Endodermal cell (in vitro differentiated cells): ENCODE measurements at regions not wholly inside any gene's neighbourhood (a gene's known extent, or its start where the extent isn't known, plus 50 kb on each side); places are given as distances from the start of the nearest gene placed in this dataset.
A peak's percentile ranks its signal among the peaks of the same experiment; 100 is the strongest.

Experiments used
- DNase-seq: peaks from one replicate; pipeline ENCODE4 v3.0.0-alpha.2; 2017
- H3K27ac ChIP-seq: 2 replicates; pipeline ENCODE4 v1.5.1; 2013; ENCODE audit warnings: mild to moderate bottlenecking, low read depth, low read length, moderate library complexity
- H3K27me3 ChIP-seq: 2 replicates; pipeline ENCODE4 v1.6.1; 2013; ENCODE audit warnings: mild to moderate bottlenecking, low read length, moderate library complexity; ENCODE audit not compliant: insufficient read depth, control insufficient read depth, poor library complexity, severe bottlenecking
- H3K36me3 ChIP-seq: 2 replicates; pipeline ENCODE4 v1.7.0; 2013; ENCODE audit warnings: mild to moderate bottlenecking, low read length, moderate library complexity; ENCODE audit not compliant: control insufficient read depth, insufficient read depth
- H3K4me1 ChIP-seq: one replicate; pipeline ENCODE4 v1.7.0; 2013; ENCODE audit warnings: low read length; ENCODE audit not compliant: control insufficient read depth, insufficient read depth
- H3K4me3 ChIP-seq: 2 replicates; pipeline ENCODE4 v1.5.1; 2013; ENCODE audit warnings: mild to moderate bottlenecking, low read length, moderate library complexity
- H3K9ac ChIP-seq: 2 replicates; pipeline ENCODE4 v1.6.1; 2013; ENCODE audit warnings: mild to moderate bottlenecking, low read length, moderate library complexity; ENCODE audit not compliant: poor library complexity, severe bottlenecking; ENCODE audit errors: extremely low read depth
- H3K9me3 ChIP-seq: 2 replicates; pipeline ENCODE4 v1.6.1; 2013; ENCODE audit warnings: mild to moderate bottlenecking, low read length, moderate library complexity; ENCODE audit not compliant: control insufficient read depth
- H3K27ac Mint-ChIP-seq: 2 replicates; pipeline ENCODE4 v1.8.0; 2020; ENCODE audit warnings: mixed read lengths
- H3K27me3 Mint-ChIP-seq: 2 replicates; pipeline ENCODE4 v1.8.0; 2021; ENCODE audit warnings: mild to moderate bottlenecking, mixed read lengths; ENCODE audit not compliant: insufficient read depth
- H3K36me3 Mint-ChIP-seq: 2 replicates; pipeline ENCODE4 v1.8.0; 2020; ENCODE audit warnings: low read depth, mixed read lengths
- H3K4me1 Mint-ChIP-seq: 2 replicates; pipeline ENCODE4 v1.8.0; 2020; ENCODE audit warnings: mixed read lengths
- H3K4me3 Mint-ChIP-seq: 2 replicates; pipeline ENCODE4 v1.8.0; 2020; ENCODE audit warnings: mild to moderate bottlenecking, moderate library complexity, mixed read lengths
- H3K9me3 Mint-ChIP-seq: 2 replicates; pipeline ENCODE4 v1.8.0; 2020; ENCODE audit warnings: mild to moderate bottlenecking, mixed read lengths
- WGBS, 2 experiments: methylation state at CpG; one replicate each; pipeline versions ENCODE4 v1.1.5 to v1.1.7; 2013; ENCODE audit warnings: missing lambda C conversion rate in 2 of 2, mixed read lengths in 1 of 2; ENCODE audit not compliant: insufficient coverage in 1 of 2, insufficient read length in 1 of 2; 5-methylcytosine and 5-hydroxymethylcytosine counted together
- TF ChIP-seq, protein P1 (sequence below): fragments of 200-600 bp; sonication (generic); conservative IDR thresholded peaks from 2 replicates; pipeline ENCODE4 v1.5.0; 2021; ENCODE audit warnings: antibody characterized with exemption, mild to moderate bottlenecking

DNA sequence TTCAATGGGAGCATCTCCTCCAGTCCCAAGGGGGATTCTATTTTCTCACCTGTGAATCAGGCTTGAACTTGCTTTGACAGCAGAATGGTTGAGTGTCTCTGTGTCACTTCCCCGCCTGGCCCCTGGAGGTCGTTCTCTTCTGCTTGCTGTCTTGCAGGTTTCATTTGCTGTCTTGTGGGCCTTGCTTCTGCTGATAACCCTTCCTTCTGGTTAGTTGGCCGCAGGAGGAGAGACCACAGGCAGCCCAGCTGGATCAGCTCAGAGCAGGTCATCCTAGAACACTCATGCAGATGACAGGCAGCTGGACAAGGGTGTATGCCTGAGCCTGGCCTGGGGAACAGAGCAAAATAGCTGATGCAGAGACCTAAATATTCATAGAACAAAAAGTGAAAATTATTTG is 344.2 kb upstream of the ADARB2 start:
- no peak overlapping the region for H3K4me3 Mint-ChIP-seq
- no peak overlapping the region for H3K27ac Mint-ChIP-seq
- Histone ChIP-seq H3K27me3 (no peaks in the 10 kb centered on the region), H3K9ac (no peak overlapping the region), H3K4me3 (no peak overlapping the region), H3K36me3 (no peaks in the 10 kb centered on the region), H3K9me3 (no peaks in the 10 kb centered on the region), H3K4me1 (no peaks in the 10 kb centered on the region), H3K27ac (no peak overlapping the region)
- H3K9me3 Mint-ChIP-seq: no peaks in the 10 kb centered on the region
- TF ChIP-seq, protein P1, sequence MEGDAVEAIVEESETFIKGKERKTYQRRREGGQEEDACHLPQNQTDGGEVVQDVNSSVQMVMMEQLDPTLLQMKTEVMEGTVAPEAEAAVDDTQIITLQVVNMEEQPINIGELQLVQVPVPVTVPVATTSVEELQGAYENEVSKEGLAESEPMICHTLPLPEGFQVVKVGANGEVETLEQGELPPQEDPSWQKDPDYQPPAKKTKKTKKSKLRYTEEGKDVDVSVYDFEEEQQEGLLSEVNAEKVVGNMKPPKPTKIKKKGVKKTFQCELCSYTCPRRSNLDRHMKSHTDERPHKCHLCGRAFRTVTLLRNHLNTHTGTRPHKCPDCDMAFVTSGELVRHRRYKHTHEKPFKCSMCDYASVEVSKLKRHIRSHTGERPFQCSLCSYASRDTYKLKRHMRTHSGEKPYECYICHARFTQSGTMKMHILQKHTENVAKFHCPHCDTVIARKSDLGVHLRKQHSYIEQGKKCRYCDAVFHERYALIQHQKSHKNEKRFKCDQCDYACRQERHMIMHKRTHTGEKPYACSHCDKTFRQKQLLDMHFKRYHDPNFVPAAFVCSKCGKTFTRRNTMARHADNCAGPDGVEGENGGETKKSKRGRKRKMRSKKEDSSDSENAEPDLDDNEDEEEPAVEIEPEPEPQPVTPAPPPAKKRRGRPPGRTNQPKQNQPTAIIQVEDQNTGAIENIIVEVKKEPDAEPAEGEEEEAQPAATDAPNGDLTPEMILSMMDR: peak; percentile 73
- H3K4me1 Mint-ChIP-seq: peaks cover 2% of the 10 kb centered on the region
- WGBS, 2 experiments: 20 to 41% methylated on average over 1 to 3 of the region's 3 CpGs
- peak; percentile 87 for DNase-seq
- H3K36me3 Mint-ChIP-seq: no peaks in the 10 kb centered on the region
- H3K27me3 Mint-ChIP-seq: no peaks in the 10 kb centered on the region

DNA sequence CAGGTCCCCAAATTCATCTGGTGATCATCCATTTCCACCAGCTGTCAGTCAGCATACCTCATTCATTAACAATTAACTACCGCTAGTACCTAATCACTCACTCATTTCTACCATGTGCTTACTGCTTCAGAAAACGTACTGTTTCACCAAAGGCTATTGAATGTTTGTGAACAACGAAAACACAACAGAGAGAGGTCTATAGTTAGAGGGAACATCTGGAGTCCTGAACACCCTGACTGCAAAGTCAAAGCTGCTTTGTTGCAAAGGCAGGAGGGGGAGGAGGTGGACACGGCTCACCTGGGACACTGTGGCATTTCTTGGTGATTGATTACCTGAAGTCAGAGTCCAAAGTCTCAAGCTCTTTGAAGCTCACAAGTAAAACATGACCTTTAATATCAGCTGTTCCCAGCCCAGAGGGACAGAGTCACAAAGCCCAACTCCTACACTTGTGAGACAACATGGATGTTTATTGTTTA is 342.3 kb upstream of the ADARB2 start:
- DNase-seq: no peak
- H3K4me1 Mint-ChIP-seq: peaks cover 2% of the 10 kb centered on the region
- H3K4me3 Mint-ChIP-seq: no peak overlapping the region
- no peaks in the 10 kb centered on the region for H3K27me3 ChIP-seq
- H3K9me3 ChIP-seq: no peaks in the 10 kb centered on the region
- H3K9ac ChIP-seq: no peak overlapping the region
- no peaks in the 10 kb centered on the region for H3K4me1 ChIP-seq
- no peaks in the 10 kb centered on the region for H3K36me3 ChIP-seq
- H3K36me3 Mint-ChIP-seq: no peaks in the 10 kb centered on the region
- TF ChIP-seq, protein P1: no peak
- H3K4me3 ChIP-seq: no peak overlapping the region
- H3K27ac ChIP-seq: no peak overlapping the region
- WGBS, 2 experiments: 93 to 94% methylated on average over 3 to 4 of the region's 4 CpGs
- H3K27ac Mint-ChIP-seq: peak overlapping the region; percentile 36
- H3K9me3 Mint-ChIP-seq: no peaks in the 10 kb centered on the region
- H3K27me3 Mint-ChIP-seq: no peaks in the 10 kb centered on the region

DNA sequence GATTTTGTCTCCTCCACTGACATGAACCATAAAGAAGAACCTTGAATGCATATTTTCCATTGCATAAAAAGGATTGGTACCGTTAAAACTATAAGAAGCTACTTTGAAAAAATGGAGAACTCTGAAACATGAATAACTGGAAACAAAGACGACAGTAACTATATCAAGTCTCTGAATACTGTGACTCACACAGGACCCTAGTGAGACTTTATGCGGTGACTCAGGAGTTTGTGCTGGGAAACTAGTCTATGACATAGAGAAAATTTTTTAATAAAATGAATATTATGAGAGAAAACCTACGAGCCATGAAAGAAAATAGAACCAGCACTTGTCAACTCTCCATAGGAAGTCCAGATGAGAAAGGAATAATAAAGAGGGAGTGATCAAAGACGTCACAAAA is 339.9 kb upstream of the ADARB2 start:
- no peaks in the 10 kb centered on the region for H3K36me3 Mint-ChIP-seq
- Histone ChIP-seq H3K27ac (no peak overlapping the region), H3K27me3 (no peaks in the 10 kb centered on the region), H3K9me3 (no peaks in the 10 kb centered on the region), H3K36me3 (no peaks in the 10 kb centered on the region), H3K9ac (no peak overlapping the region), H3K4me3 (no peak overlapping the region), H3K4me1 (no peaks in the 10 kb centered on the region)
- TF ChIP-seq, protein P1: no peak
- no peak for DNase-seq
- H3K27ac Mint-ChIP-seq: no peak overlapping the region
- H3K9me3 Mint-ChIP-seq: no peaks in the 10 kb centered on the region
- H3K4me1 Mint-ChIP-seq: peaks cover 2% of the 10 kb centered on the region
- 80 to 91% methylated on average over 1 to 5 of the region's 5 CpGs for WGBS, 2 experiments
- H3K4me3 Mint-ChIP-seq: no peak overlapping the region
- H3K27me3 Mint-ChIP-seq: no peaks in the 10 kb centered on the region
